ENCODE measurements at regions not wholly inside any gene's neighbourhood (a gene's known extent, or its start where the extent isn't known, plus 50 kb on each side); places are given as distances from the start of the nearest gene placed in this dataset.

GRCh38 chr2:51472783-51473182 is 440.9 kb upstream of the NRXN1 start:
- H3K4me2 ChIP-seq (ENCODE audit: low read length), result no peak overlapping the region
- no peak overlapping the region for H2BK12ac ChIP-seq (ENCODE audit: low read length)
- no peaks in the 10 kb centered on the region for H3K79me1 ChIP-seq (ENCODE audit: low read length)
- no CpG with 5 or more reads among the region's 7 CpGs for WGBS (ENCODE audit: extremely low coverage, insufficient coverage, insufficient read length)
- H3K9me3 ChIP-seq (ENCODE audit: insufficient read depth, low read depth, low read length), result no peaks in the 10 kb centered on the region
- no peak overlapping the region for H2BK120ac ChIP-seq (ENCODE audit: insufficient read depth, low read length, poor library complexity)
- H3K4me1 ChIP-seq (ENCODE audit: control insufficient read depth in 1 of 2, insufficient read depth in 2 of 2, low read length in 2 of 2), result no peaks in the 10 kb centered on the region
- H3K4ac ChIP-seq (ENCODE audit: low read depth, low read length), result no peak overlapping the region
- H3K23ac ChIP-seq (ENCODE audit: low read length), result no peak overlapping the region
- no peak overlapping the region for H2AK5ac ChIP-seq (ENCODE audit: low read length)
- H3K36me3 ChIP-seq (ENCODE audit: control insufficient read depth in 1 of 2, insufficient read depth in 2 of 2, low read length in 2 of 2), result no peaks in the 10 kb centered on the region
- no peak overlapping the region for H3K14ac ChIP-seq (ENCODE audit: low read length)
- H3K27me3 ChIP-seq (ENCODE audit: insufficient read depth, low read length), result no peaks in the 10 kb centered on the region
- H3K79me2 ChIP-seq (ENCODE audit: control insufficient read depth, insufficient read depth, low read length, poor library complexity), result no peaks in the 10 kb centered on the region
- no peak overlapping the region for H3K18ac ChIP-seq (ENCODE audit: low read length)
- H2BK5ac ChIP-seq (ENCODE audit: low read depth, low read length, poor library complexity), result no peak overlapping the region
- no peak overlapping the region for H4K8ac ChIP-seq (ENCODE audit: low read depth, low read length)
- H3K4me3 ChIP-seq (ENCODE audit: low read depth, low read length), result no peak overlapping the region
- H3K9ac ChIP-seq (ENCODE audit: low read length), result no peak overlapping the region
- DNase-seq, result peak in 1 of 2 donors; percentile 12
- H2AFZ ChIP-seq (ENCODE audit: insufficient read depth, low read length, poor library complexity), result no peak overlapping the region
- H3K27ac ChIP-seq (ENCODE audit: low read depth, low read length), result no peak overlapping the region
- no peak overlapping the region for H4K12ac ChIP-seq (ENCODE audit: low read depth, low read length)
- no peak overlapping the region for H4K91ac ChIP-seq (ENCODE audit: low read depth, low read length)

- Histone ChIP-seq H3K4me3 (ENCODE audit: low read depth, low read length) (no peak overlapping the region), H4K91ac (ENCODE audit: low read depth, low read length) (no peak overlapping the region), H3K4me2 (ENCODE audit: low read length) (no peak overlapping the region), H3K14ac (ENCODE audit: low read length) (no peak overlapping the region), H3K36me3 (ENCODE audit: control insufficient read depth in 1 of 2, insufficient read depth in 2 of 2, low read length in 2 of 2) (no peaks in the 10 kb centered on the region), H3K79me1 (ENCODE audit: low read length) (no peaks in the 10 kb centered on the region), H2BK5ac (ENCODE audit: low read depth, low read length, poor library complexity) (no peak overlapping the region), H3K4ac (ENCODE audit: low read depth, low read length) (no peak overlapping the region), H3K9me3 (ENCODE audit: insufficient read depth, low read depth, low read length) (no peaks in the 10 kb centered on the region), H2AK5ac (ENCODE audit: low read length) (no peak overlapping the region), H4K12ac (ENCODE audit: low read depth, low read length) (no peak overlapping the region), H2AFZ (ENCODE audit: insufficient read depth, low read length, poor library complexity) (no peak overlapping the region), H3K23ac (ENCODE audit: low read length) (no peak overlapping the region), H3K9ac (ENCODE audit: low read length) (no peak overlapping the region), H3K79me2 (ENCODE audit: control insufficient read depth, insufficient read depth, low read length, poor library complexity) (no peaks in the 10 kb centered on the region), H3K27ac (ENCODE audit: low read depth, low read length) (no peak overlapping the region), H3K4me1 (ENCODE audit: control insufficient read depth in 1 of 2, insufficient read depth in 2 of 2, low read length in 2 of 2) (no peaks in the 10 kb centered on the region), H2BK12ac (ENCODE audit: low read length) (no peak overlapping the region), H3K18ac (ENCODE audit: low read length) (no peak overlapping the region), H2BK120ac (ENCODE audit: insufficient read depth, low read length, poor library complexity) (no peak overlapping the region), H4K8ac (ENCODE audit: low read depth, low read length) (no peak overlapping the region), H3K27me3 (ENCODE audit: insufficient read depth, low read length) (no peaks in the 10 kb centered on the region)
- no peak for DNase-seq
- no CpG with 5 or more reads among the region's 2 CpGs for WGBS (ENCODE audit: extremely low coverage, insufficient coverage, insufficient read length)
Observed at GRCh38 chr2:51472300-51472699, 440.4 kb upstream of the NRXN1 start.

- Histone ChIP-seq H3K23ac (ENCODE audit: low read length) (no peak overlapping the region), H2AK5ac (ENCODE audit: low read length) (no peak overlapping the region), H3K27ac (ENCODE audit: low read depth, low read length) (no peak overlapping the region), H3K4me2 (ENCODE audit: low read length) (no peak overlapping the region), H3K27me3 (ENCODE audit: insufficient read depth, low read length) (no peaks in the 10 kb centered on the region), H3K9ac (ENCODE audit: low read length) (no peak overlapping the region), H3K14ac (ENCODE audit: low read length) (no peak overlapping the region), H4K91ac (ENCODE audit: low read depth, low read length) (no peak overlapping the region), H3K4me3 (ENCODE audit: low read depth, low read length) (no peak overlapping the region), H4K8ac (ENCODE audit: low read depth, low read length) (no peak overlapping the region), H4K12ac (ENCODE audit: low read depth, low read length) (no peak overlapping the region), H3K36me3 (ENCODE audit: control insufficient read depth in 1 of 2, insufficient read depth in 2 of 2, low read length in 2 of 2) (no peaks in the 10 kb centered on the region), H3K18ac (ENCODE audit: low read length) (no peak overlapping the region), H3K79me1 (ENCODE audit: low read length) (no peaks in the 10 kb centered on the region), H2BK5ac (ENCODE audit: low read depth, low read length, poor library complexity) (no peak overlapping the region), H2AFZ (ENCODE audit: insufficient read depth, low read length, poor library complexity) (no peak overlapping the region), H3K79me2 (ENCODE audit: control insufficient read depth, insufficient read depth, low read length, poor library complexity) (no peaks in the 10 kb centered on the region), H3K9me3 (ENCODE audit: insufficient read depth, low read depth, low read length) (no peaks in the 10 kb centered on the region), H3K4ac (ENCODE audit: low read depth, low read length) (no peak overlapping the region), H2BK120ac (ENCODE audit: insufficient read depth, low read length, poor library complexity) (no peak overlapping the region), H2BK12ac (ENCODE audit: low read length) (no peak overlapping the region), H3K4me1 (ENCODE audit: control insufficient read depth in 1 of 2, insufficient read depth in 2 of 2, low read length in 2 of 2) (no peaks in the 10 kb centered on the region)
- DNase-seq, result no peak
- WGBS (ENCODE audit: extremely low coverage, insufficient coverage, insufficient read length), result no CpG with 5 or more reads among the region's 4 CpGs
Observed at GRCh38 chr2:51469102-51469501, 437.2 kb upstream of the NRXN1 start.

GRCh38 chr2:51465326-51465725 is 433.4 kb upstream of the NRXN1 start:
- Histone ChIP-seq H3K4me3 (ENCODE audit: low read depth, low read length) (no peak overlapping the region), H3K14ac (ENCODE audit: low read length) (no peak overlapping the region), H3K9ac (ENCODE audit: low read length) (no peak overlapping the region), H2BK5ac (ENCODE audit: low read depth, low read length, poor library complexity) (no peak overlapping the region), H2BK120ac (ENCODE audit: insufficient read depth, low read length, poor library complexity) (no peak overlapping the region), H3K27me3 (ENCODE audit: insufficient read depth, low read length) (no peaks in the 10 kb centered on the region), H3K79me2 (ENCODE audit: control insufficient read depth, insufficient read depth, low read length, poor library complexity) (no peaks in the 10 kb centered on the region), H4K12ac (ENCODE audit: low read depth, low read length) (no peak overlapping the region), H2AK5ac (ENCODE audit: low read length) (no peak overlapping the region), H2BK12ac (ENCODE audit: low read length) (no peak overlapping the region), H3K27ac (ENCODE audit: low read depth, low read length) (no peak overlapping the region), H3K4ac (ENCODE audit: low read depth, low read length) (no peak overlapping the region), H3K36me3 (ENCODE audit: control insufficient read depth in 1 of 2, insufficient read depth in 2 of 2, low read length in 2 of 2) (no peaks in the 10 kb centered on the region), H3K4me2 (ENCODE audit: low read length) (no peak overlapping the region), H2AFZ (ENCODE audit: insufficient read depth, low read length, poor library complexity) (no peak overlapping the region), H3K4me1 (ENCODE audit: control insufficient read depth in 1 of 2, insufficient read depth in 2 of 2, low read length in 2 of 2) (no peaks in the 10 kb centered on the region), H3K79me1 (ENCODE audit: low read length) (no peaks in the 10 kb centered on the region), H3K23ac (ENCODE audit: low read length) (no peak overlapping the region), H3K9me3 (ENCODE audit: insufficient read depth, low read depth, low read length) (no peaks in the 10 kb centered on the region), H4K91ac (ENCODE audit: low read depth, low read length) (no peak overlapping the region), H4K8ac (ENCODE audit: low read depth, low read length) (no peak overlapping the region), H3K18ac (ENCODE audit: low read length) (no peak overlapping the region)
- no CpG with 5 or more reads among the region's 4 CpGs for WGBS (ENCODE audit: extremely low coverage, insufficient coverage, insufficient read length)
- DNase-seq, result no peak

Measured in trophoblast cell (in vitro differentiated cells and primary cell).